ENCODE measurements at regions not wholly inside any gene's neighbourhood (a gene's known extent, or its start where the extent isn't known, plus 50 kb on each side); places are given as distances from the start of the nearest gene placed in this dataset.

DNA sequence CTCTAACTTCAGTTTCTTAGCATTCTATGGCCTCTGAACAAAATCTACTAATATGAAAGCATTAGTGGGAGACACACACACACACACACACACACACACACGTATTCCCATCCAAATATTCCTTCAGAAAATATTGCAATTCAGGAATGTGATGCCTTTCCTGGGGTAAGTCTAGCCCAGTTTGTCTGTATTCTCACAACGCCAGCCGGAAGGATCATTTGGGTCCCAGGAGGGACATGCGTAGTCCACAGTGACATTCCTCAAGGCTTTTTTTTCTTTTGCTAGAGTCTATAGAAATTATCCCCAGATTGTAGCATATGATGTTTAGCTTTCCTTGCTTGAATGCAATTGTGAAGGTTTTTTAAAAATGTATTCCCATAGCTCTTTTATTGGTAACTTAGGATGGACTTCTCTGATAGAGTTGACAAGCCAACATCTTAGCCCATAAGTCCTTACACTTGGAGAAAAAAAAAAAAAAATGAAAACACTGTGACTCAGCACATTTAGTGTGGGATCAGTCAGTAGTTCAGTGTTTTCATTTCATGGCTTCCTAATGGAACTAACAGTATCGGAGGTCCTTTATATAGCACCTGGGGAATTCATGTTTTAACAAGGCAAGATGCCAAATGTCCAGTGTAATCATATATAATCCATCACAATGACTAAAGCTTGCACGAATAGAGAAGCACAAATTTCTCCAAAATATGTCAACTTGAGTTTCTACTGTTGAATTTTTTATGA is 316.5 kb downstream of the DIRAS2 start:
- no peak for TF ChIP-seq YY1 (IDR thresholded peaks at IDR 0.05; ENCODE audit: low read depth)
- TF ChIP-seq TEAD4 (IDR thresholded peaks at IDR 0.05), result no peak
- no peak for TF ChIP-seq ZBTB7A (IDR thresholded peaks at IDR 0.05; ENCODE audit: low read depth)
- no peak for TF ChIP-seq TCF12 (IDR thresholded peaks at IDR 0.05; ENCODE audit: low read depth)
- TF ChIP-seq CEBPB (IDR thresholded peaks at IDR 0.05), result no peak
- no peak for TF ChIP-seq CREB1 (IDR thresholded peaks at IDR 0.05; ENCODE audit: low read depth)
- TF ChIP-seq, protein P1, sequence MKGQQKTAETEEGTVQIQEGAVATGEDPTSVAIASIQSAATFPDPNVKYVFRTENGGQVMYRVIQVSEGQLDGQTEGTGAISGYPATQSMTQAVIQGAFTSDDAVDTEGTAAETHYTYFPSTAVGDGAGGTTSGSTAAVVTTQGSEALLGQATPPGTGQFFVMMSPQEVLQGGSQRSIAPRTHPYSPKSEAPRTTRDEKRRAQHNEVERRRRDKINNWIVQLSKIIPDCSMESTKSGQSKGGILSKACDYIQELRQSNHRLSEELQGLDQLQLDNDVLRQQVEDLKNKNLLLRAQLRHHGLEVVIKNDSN (IDR thresholded peaks at IDR 0.05), result no peak
- no peak for TF ChIP-seq EGR1 (IDR thresholded peaks at IDR 0.05)
- no peak for TF ChIP-seq FOXM1 (IDR thresholded peaks at IDR 0.05; ENCODE audit: borderline replicate concordance, low read depth)
- TF ChIP-seq, protein P2, sequence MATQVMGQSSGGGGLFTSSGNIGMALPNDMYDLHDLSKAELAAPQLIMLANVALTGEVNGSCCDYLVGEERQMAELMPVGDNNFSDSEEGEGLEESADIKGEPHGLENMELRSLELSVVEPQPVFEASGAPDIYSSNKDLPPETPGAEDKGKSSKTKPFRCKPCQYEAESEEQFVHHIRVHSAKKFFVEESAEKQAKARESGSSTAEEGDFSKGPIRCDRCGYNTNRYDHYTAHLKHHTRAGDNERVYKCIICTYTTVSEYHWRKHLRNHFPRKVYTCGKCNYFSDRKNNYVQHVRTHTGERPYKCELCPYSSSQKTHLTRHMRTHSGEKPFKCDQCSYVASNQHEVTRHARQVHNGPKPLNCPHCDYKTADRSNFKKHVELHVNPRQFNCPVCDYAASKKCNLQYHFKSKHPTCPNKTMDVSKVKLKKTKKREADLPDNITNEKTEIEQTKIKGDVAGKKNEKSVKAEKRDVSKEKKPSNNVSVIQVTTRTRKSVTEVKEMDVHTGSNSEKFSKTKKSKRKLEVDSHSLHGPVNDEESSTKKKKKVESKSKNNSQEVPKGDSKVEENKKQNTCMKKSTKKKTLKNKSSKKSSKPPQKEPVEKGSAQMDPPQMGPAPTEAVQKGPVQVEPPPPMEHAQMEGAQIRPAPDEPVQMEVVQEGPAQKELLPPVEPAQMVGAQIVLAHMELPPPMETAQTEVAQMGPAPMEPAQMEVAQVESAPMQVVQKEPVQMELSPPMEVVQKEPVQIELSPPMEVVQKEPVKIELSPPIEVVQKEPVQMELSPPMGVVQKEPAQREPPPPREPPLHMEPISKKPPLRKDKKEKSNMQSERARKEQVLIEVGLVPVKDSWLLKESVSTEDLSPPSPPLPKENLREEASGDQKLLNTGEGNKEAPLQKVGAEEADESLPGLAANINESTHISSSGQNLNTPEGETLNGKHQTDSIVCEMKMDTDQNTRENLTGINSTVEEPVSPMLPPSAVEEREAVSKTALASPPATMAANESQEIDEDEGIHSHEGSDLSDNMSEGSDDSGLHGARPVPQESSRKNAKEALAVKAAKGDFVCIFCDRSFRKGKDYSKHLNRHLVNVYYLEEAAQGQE (IDR thresholded peaks at IDR 0.05; ENCODE audit: low read depth), result no peak
- TF ChIP-seq RAD21 (IDR thresholded peaks at IDR 0.05; ENCODE audit: low read depth), result no peak
- TF ChIP-seq, protein P3, sequence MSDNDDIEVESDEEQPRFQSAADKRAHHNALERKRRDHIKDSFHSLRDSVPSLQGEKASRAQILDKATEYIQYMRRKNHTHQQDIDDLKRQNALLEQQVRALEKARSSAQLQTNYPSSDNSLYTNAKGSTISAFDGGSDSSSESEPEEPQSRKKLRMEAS (IDR thresholded peaks at IDR 0.05), result no peak
- no peak for TF ChIP-seq TAF1 (IDR thresholded peaks at IDR 0.05; ENCODE audit: low read depth)
- no peak for TF ChIP-seq EP300 (IDR thresholded peaks at IDR 0.05; ENCODE audit: borderline replicate concordance)
- no peak for TF ChIP-seq NFIC (IDR thresholded peaks at IDR 0.05)

DNA sequence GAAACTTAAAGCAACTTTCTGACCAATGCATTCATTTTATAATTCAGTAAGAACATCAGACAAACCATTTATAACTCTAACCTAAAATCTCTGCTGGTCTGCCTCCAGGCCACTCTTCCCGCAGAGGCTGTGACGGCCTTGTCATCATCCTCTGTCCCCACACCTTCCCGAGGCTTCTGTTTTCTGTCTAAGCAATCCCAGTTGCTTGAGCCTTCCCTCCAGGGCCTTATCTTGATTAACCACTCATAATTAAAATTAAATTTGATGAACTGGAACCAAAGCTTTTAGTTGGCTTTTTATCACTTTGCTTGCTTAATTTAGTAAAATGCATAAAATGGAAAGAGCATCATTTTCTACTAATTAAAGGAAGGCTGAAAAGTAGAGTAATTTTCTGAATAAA is 312.4 kb downstream of the DIRAS2 start:
- TF ChIP-seq, protein P3 (IDR thresholded peaks at IDR 0.05), result no peak
- no peak for TF ChIP-seq TEAD4 (IDR thresholded peaks at IDR 0.05)

DNA sequence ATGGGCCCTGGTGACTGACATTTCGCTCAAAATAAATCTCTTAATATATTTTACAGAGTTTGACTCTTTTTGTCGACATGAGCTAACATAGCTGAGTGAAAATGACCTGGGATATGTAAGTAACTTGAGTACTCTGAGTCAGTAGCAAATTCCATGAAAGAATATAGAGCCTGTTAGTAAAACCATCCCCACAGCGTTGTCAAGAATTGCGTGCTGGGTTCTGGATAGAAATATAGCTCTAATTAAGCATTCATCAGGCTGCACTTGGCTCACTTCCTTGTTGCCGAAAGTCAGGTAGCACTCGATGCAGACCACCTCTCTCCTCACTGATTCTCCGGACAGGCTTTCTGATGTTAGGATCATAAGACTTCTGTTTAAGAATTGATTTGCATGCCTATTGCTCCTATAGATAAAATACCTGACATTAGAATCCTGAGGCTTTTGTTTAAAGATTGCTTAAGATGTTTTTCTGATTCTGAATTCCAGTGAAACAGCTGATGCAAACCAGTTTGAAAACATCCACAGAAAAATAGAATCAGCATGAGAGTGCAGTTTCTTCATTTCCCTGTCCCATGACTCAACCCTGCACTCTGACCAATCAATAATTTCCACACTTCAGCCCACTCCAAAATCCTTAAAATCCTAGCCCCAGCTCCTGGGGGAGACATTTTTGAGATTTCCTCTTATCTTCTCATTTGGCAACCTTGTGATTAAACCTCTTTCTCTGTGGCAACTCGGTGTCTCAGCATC is 310.6 kb downstream of the DIRAS2 start:
- TF ChIP-seq, protein P3 (IDR thresholded peaks at IDR 0.05), result no peak
- no peak for TF ChIP-seq YY1 (IDR thresholded peaks at IDR 0.05; ENCODE audit: low read depth)
- TF ChIP-seq, protein P1 (IDR thresholded peaks at IDR 0.05), result no peak
- TF ChIP-seq TAF1 (IDR thresholded peaks at IDR 0.05; ENCODE audit: low read depth), result no peak
- TF ChIP-seq CREB1 (IDR thresholded peaks at IDR 0.05; ENCODE audit: low read depth), result no peak
- no peak for TF ChIP-seq TEAD4 (IDR thresholded peaks at IDR 0.05)
- no peak for TF ChIP-seq FOXM1 (IDR thresholded peaks at IDR 0.05; ENCODE audit: borderline replicate concordance, low read depth)
- no peak for TF ChIP-seq NFIC (IDR thresholded peaks at IDR 0.05)
- TF ChIP-seq CEBPB (IDR thresholded peaks at IDR 0.05), result no peak
- TF ChIP-seq RAD21 (IDR thresholded peaks at IDR 0.05; ENCODE audit: low read depth), result no peak
- TF ChIP-seq ZBTB7A (IDR thresholded peaks at IDR 0.05; ENCODE audit: low read depth), result no peak

DNA sequence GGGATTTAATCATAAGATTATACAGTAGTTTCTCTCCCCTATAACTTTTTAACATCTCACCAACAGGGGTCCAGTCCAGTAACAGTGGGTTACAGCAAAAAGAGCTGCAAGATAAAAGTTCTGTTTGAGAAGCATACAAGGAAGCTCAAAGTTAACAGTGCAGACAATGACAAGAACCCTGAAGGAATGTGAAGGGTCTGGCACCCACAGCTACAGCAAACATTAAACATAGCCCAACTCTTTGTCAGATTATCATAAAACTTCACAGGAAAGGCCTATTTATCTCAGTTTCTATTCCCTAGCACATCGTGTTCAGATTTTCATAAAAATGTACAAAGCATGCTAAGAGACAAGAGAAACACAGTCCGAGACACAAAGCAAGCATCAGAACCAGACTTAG is 309.4 kb downstream of the DIRAS2 start:
- no peak for TF ChIP-seq CREB1 (IDR thresholded peaks at IDR 0.05; ENCODE audit: low read depth)
- TF ChIP-seq RAD21 (IDR thresholded peaks at IDR 0.05; ENCODE audit: low read depth), result no peak
- TF ChIP-seq, protein P2 (IDR thresholded peaks at IDR 0.05; ENCODE audit: low read depth), result no peak
- no peak for TF ChIP-seq EGR1 (IDR thresholded peaks at IDR 0.05)
- no peak for TF ChIP-seq TEAD4 (IDR thresholded peaks at IDR 0.05)
- TF ChIP-seq NFIC (IDR thresholded peaks at IDR 0.05), result no peak
- no peak for TF ChIP-seq FOXM1 (IDR thresholded peaks at IDR 0.05; ENCODE audit: borderline replicate concordance, low read depth)
- TF ChIP-seq YY1 (IDR thresholded peaks at IDR 0.05; ENCODE audit: low read depth), result no peak
- no peak for TF ChIP-seq ZBTB7A (IDR thresholded peaks at IDR 0.05; ENCODE audit: low read depth)
- TF ChIP-seq EP300 (IDR thresholded peaks at IDR 0.05; ENCODE audit: borderline replicate concordance), result no peak
- TF ChIP-seq TAF1 (IDR thresholded peaks at IDR 0.05; ENCODE audit: low read depth), result no peak
- TF ChIP-seq, protein P1 (IDR thresholded peaks at IDR 0.05), result no peak
- TF ChIP-seq, protein P3 (IDR thresholded peaks at IDR 0.05), result no peak
- TF ChIP-seq CEBPB (IDR thresholded peaks at IDR 0.05), result no peak
- no peak for TF ChIP-seq TCF12 (IDR thresholded peaks at IDR 0.05; ENCODE audit: low read depth)
